SJCRH30 (cell line): ENCODE measurements at regions not wholly inside any gene's neighbourhood (a gene's known extent, or its start where the extent isn't known, plus 50 kb on each side); places are given as distances from the start of the nearest gene placed in this dataset.
"Not testable (repeated sequence)": the region's sequence is repeated elsewhere in the genome, so short reads cannot be mapped to it uniquely, and the experiment has no call there.

Experiments used
- DNase-seq, 2 experiments: peaks; one replicate each; pipeline ENCODE4 v3.0.0-alpha.2; 2015 to 2020
- H3K27ac ChIP-seq: fragments of 250-450 bp; sonication (Bioruptor Pico); 2 replicates; pipeline ENCODE4 v1.5.1; 2020; ENCODE audit warnings: mild to moderate bottlenecking, moderate library complexity
- H3K27me3 ChIP-seq: fragments of 250-450 bp; sonication (Bioruptor Pico); 2 replicates; pipeline ENCODE4 v1.5.1; 2020; ENCODE audit warnings: mild to moderate bottlenecking, moderate library complexity
- H3K36me3 ChIP-seq: fragments of 250-450 bp; sonication (Bioruptor Pico); 2 replicates; pipeline ENCODE4 v1.5.1; 2020; ENCODE audit warnings: mild to moderate bottlenecking, moderate library complexity
- H3K4me1 ChIP-seq: fragments of 250-450 bp; sonication (Bioruptor Pico); 2 replicates; pipeline ENCODE4 v1.5.1; 2020; ENCODE audit warnings: mild to moderate bottlenecking, moderate library complexity
- H3K4me3 ChIP-seq: fragments of 250-450 bp; sonication (Bioruptor Pico); 2 replicates; pipeline ENCODE4 v1.5.1; 2020; ENCODE audit warnings: mild to moderate bottlenecking, moderate library complexity
- H3K9me3 ChIP-seq: fragments of 250-450 bp; sonication (Bioruptor Pico); replicated peaks from 2 replicates; pipeline ENCODE4 v1.5.1; 2020; ENCODE audit warnings: mild to moderate bottlenecking, moderate library complexity

DNA sequence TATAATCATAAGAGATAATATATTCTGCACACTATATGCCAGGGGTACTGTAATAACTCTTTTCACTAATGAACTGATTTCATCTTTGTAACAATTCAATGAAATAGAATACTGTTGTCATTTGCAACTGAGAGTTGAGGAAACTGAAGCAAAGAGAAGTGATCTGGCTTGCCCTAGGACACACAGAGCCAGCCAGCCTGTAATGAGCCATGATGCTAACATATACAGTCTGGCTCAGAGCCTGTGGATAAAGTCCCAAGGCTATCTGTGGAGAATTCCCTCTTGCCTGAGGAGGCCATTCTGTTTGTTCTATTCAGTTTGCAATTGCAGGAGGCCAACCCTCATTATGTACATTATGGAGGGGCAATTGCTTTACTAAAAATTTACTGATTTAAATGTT lies 241.3 kb downstream of the CXCL12 start:
- Histone ChIP-seq H3K27ac (no peak overlapping the region), H3K27me3 (no peaks in the 10 kb centered on the region), H3K9me3 (no peaks in the 10 kb centered on the region), H3K36me3 (no peaks in the 10 kb centered on the region), H3K4me1 (no peaks in the 10 kb centered on the region), H3K4me3 (no peak overlapping the region)
- DNase-seq = no peak

DNA sequence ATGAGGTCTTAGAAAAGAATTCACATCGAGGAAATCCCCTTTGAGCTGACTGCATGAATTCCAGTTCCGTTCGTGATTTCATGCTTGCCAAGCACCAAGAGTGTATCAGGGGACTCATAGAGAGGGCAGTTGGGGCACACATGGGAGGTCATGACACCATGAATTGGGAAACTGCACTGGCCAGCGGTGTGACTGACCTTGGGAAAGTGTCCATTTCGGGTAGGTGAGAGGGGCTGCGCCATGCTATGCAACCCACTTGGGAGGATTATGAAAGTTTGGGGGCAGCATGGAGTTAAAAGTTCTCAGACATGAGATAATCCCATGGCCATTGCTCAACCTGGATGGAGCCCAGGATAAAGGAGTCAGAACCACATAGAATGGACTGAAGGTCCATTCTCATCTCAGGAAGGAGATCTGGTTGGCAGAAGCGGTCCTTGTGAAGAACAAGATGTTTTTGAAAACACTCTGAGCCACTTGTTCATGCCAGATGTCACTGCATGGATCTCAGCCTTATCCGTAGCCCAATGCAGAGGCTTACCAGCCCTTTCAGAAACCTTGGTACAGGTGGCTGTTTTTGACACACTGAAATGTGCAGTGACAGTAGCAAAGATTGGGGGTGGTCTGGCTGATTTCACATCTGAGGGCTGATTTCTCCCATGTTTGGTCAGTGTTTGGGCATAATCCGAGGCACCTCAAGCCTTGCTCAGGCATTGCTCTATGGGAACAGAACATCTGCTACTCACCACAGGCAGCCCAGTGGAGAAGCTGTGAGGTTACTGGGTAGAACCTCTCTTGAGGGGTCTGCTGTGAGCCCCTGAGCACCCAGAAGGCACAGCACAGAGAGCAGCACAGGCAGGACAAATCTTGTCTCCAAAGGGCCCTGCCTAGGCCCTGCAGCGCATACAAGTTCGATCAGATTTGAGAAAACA lies 252.3 kb downstream of the CXCL12 start:
- Histone ChIP-seq H3K4me1 (no peaks in the 10 kb centered on the region), H3K9me3 (no peaks in the 10 kb centered on the region), H3K4me3 (no peak overlapping the region), H3K27ac (no peak overlapping the region), H3K27me3 (no peaks in the 10 kb centered on the region), H3K36me3 (no peaks in the 10 kb centered on the region)
- DNase-seq = no peak

DNA sequence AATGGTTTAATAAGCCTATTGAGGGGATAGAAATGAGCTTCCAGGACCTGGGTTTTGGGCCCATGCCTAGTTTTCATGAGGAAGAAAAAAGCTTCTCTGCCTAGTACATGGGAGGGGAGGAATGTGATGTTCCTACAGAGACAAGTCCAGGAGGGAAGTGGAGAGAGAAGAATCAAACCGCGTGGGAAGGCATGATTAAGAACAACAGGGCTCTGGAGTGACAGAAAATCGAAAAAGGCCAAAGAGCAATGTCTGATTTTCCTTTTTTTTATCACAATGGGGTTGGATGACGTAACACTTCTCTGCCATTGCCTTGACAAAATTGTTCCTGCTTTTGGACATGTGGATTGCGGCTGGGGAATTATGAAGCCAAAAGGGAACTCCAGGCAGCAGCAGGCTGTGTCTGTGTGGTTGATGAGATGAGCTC lies 258.6 kb downstream of the CXCL12 start:
- H3K27me3 ChIP-seq = no peaks in the 10 kb centered on the region
- H3K4me3 ChIP-seq = no peak overlapping the region
- H3K36me3 ChIP-seq = no peaks in the 10 kb centered on the region
- no peaks in the 10 kb centered on the region for H3K4me1 ChIP-seq
- H3K27ac ChIP-seq = no peak overlapping the region
- no peak for DNase-seq
- no peaks in the 10 kb centered on the region for H3K9me3 ChIP-seq

DNA sequence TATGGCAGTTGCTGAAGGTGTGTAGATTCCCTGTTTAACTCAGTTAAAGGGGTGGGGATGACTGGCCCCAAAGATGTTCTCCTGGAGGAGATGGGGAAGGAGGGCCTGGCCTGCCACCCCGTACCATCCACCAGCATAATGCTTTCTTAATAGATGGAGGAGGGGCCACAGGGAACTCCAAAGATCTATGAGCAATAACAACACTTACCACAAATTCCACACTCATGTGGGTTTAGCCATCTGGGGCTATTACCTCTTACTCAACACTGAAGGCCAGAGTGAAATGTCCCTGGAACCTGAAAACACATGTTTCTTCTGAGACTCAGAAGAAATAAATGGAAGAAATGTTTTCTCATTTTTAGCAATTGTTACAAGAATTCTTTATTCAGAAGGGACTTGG lies 259.0 kb downstream of the CXCL12 start:
- H3K27ac ChIP-seq = no peak overlapping the region
- no peak overlapping the region for H3K4me3 ChIP-seq
- no peaks in the 10 kb centered on the region for H3K36me3 ChIP-seq
- H3K9me3 ChIP-seq = no peaks in the 10 kb centered on the region
- no peaks in the 10 kb centered on the region for H3K4me1 ChIP-seq
- no peaks in the 10 kb centered on the region for H3K27me3 ChIP-seq
- DNase-seq = no peak

DNA sequence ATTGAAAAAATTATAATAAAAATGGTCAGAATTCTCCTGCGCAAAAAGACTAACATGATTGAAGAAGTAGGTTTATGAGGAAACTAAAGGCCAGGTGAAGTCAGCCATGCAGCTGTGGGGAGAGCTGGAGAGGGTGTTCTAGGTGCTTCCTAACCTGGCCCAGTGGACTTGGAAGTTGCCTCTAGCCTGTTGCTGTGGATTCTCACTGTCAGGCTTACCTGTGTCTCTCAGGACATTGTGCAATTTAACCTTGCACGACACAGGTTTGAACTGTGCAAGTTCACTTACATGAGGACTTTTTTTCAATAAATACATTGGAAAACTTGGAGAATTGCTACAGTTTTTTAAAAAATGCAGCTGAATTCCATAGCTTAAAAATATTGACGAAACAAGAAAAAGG lies 266.4 kb downstream of the CXCL12 start:
- Histone ChIP-seq H3K27ac (no peak overlapping the region), H3K27me3 (no peaks in the 10 kb centered on the region)

DNA sequence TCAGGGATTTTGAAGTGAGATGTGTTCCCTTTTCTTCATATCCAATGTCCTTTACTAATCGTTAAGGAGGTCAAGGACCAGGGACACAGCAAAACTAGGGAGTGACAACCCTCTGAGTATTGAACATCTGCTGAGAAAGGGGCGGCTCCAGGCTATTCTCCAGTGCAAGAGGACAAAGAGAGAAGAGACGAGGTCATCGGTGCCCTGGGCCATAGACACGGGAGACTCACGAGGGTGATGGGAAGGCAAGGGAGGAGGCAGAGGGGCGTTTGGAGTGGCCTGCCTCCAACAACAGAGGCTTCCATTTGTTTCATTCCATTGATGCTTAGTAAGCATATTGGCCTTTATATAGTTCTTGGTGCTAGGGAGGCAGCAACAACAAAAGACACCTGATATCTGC lies 268.4 kb downstream of the CXCL12 start:
- Histone ChIP-seq H3K4me1 (no peaks in the 10 kb centered on the region), H3K27me3 (no peaks in the 10 kb centered on the region), H3K27ac (no peak overlapping the region), H3K36me3 (no peaks in the 10 kb centered on the region), H3K9me3 (no peaks in the 10 kb centered on the region), H3K4me3 (no peak overlapping the region)
- no peak for DNase-seq

More for the DNA sequence above, 266.4 kb downstream of the CXCL12 start:
- no peaks in the 10 kb centered on the region for H3K9me3 ChIP-seq
- H3K4me1 ChIP-seq = no peaks in the 10 kb centered on the region
- no peaks in the 10 kb centered on the region for H3K36me3 ChIP-seq
- no peak overlapping the region for H3K4me3 ChIP-seq
- no peak for DNase-seq

DNA sequence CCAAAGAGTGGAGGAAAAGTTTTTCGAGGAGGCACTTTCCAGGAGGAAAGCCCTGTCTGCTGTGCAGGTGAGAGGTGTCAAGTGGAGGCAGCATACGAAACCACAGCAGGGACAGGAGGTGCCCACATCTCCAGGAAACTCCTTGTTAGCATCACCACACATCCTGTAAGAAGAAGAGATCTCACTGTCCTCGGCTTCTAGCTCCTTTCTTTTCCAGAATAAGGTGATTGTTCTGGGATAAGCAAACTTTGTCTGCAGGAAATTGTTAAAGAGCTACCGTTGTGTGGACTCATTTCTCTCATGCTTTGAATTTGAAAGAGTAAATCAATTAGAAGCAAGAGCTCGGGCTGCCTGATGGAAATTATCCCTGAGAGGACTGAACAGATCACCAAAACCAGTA lies 269.4 kb downstream of the CXCL12 start:
- H3K27ac ChIP-seq = no peak overlapping the region
- no peaks in the 10 kb centered on the region for H3K9me3 ChIP-seq
- no peaks in the 10 kb centered on the region for H3K27me3 ChIP-seq

DNA sequence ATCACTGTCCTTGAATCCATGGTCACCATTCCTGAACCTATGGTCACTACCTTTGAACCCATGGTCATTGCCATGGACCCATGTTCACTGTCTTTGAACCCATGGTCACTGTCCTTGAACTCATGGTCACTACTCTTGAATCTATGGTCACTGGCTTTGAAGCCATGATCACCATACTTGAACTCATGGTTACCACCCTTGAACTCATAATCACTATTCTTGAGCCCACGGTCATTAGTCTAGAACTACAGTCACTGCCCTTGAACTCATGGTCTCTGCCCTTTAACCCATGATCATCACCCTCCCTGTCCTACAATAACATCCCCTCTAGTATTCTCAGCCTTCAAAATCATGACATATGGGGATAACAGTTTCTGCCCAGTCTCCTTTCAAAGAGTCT lies 270.5 kb downstream of the CXCL12 start:
- Histone ChIP-seq H3K4me3 (no peak overlapping the region), H3K36me3 (no peaks in the 10 kb centered on the region), H3K4me1 (no peaks in the 10 kb centered on the region), H3K27ac (no peak overlapping the region), H3K9me3 (no peaks in the 10 kb centered on the region), H3K27me3 (no peaks in the 10 kb centered on the region)
- DNase-seq = no peak

More for the DNA sequence above, 269.4 kb downstream of the CXCL12 start:
- DNase-seq = no peak
- H3K4me3 ChIP-seq = no peak overlapping the region
- H3K4me1 ChIP-seq = no peaks in the 10 kb centered on the region
- H3K36me3 ChIP-seq = no peaks in the 10 kb centered on the region

DNA sequence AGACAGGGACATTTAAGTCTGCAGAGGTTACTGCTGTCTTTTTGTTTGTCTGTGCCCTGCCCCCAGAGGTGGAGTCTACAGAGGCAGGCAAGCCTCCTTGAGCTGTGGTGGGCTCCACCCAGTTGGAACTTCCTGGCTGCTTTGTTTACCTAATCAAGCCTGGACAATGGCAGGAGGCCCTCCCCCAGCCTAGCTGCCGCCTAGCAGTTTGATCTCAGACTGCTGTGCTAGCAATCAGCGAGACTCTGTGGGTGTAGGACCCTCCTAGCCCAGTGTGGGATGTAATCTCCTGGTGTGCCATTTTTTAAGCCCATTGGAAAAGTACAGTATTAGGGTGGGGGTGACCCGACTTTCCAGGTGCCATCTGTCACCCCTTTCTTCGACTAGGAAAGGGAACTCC lies 272.6 kb downstream of the CXCL12 start:
- DNase-seq, H3K9me3 ChIP-seq, H3K27ac ChIP-seq, H3K4me3 ChIP-seq, H3K4me1 ChIP-seq, H3K36me3 ChIP-seq, H3K27me3 ChIP-seq: not testable (repeated sequence)

DNA sequence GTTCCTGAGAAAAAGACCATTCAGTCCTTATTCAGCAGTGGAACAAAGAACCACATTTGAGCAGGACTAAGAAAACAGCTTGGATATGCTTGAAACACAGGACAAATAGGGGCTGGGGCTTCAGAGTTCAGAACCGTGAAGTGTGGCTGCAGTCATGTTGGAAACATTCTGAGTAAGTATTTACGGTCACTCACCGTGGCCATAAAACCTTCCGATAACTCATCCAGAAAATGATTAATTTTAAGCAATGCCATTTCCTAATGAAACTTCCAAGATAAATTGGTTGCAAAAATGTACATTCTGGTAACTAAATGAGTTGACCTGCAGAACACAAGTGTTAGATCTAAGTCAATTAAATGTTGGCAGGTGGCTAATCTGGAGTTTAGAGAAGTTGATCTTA lies 279.2 kb downstream of the CXCL12 start:
- DNase-seq = no peak
- H3K27ac ChIP-seq = no peak overlapping the region
- H3K4me1 ChIP-seq = no peaks in the 10 kb centered on the region
- H3K27me3 ChIP-seq = no peaks in the 10 kb centered on the region
- no peaks in the 10 kb centered on the region for H3K36me3 ChIP-seq
- no peak overlapping the region for H3K4me3 ChIP-seq
- H3K9me3 ChIP-seq = no peaks in the 10 kb centered on the region

DNA sequence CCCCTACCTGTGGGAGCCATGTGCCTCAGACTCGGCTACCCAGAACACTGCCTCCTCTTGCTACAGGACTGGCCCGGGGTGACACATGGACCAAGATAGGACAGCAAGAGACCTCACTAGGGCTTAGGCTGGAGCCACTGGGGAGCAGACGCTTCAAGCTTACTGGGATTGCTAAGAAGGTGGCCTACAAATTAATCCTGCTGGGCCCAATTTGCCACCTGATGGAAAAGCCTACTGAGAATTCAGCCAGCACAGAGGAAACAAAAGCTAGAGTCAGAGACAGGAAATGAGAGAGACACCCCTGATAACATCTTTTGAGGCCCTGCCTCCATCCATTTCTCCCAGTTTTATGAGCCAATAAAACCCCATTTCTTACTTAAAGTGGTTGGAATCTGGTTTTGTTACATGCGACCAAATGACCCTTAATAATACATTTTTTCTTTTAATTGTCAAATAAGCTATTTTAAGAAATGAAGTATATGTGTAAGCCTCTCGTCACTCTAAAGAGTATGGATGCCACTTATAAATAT lies 282.1 kb downstream of the CXCL12 start:
- Histone ChIP-seq H3K9me3 (no peaks in the 10 kb centered on the region), H3K4me3 (no peak overlapping the region), H3K27me3 (no peaks in the 10 kb centered on the region), H3K4me1 (no peaks in the 10 kb centered on the region), H3K27ac (no peak overlapping the region), H3K36me3 (no peaks in the 10 kb centered on the region)
- DNase-seq = no peak

DNA sequence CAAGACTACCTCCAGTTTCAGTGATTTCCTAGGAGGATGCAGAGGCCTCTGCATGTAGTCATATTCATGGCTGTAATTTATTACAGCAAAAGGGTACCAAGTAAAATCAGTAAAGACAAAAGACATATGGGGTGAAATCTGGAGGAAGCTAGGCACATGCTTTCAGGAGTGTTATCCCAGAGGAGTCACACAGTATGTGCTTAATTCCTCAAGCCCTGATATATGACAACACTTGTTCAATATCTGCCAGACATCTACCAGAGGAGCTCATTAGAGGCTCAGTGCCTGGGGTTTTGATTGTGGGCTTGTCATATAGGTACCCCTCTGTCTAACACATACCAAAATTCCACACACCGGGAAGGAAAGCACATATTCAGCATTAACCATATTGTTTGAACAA lies 283.8 kb downstream of the CXCL12 start:
- Histone ChIP-seq H3K36me3 (no peaks in the 10 kb centered on the region), H3K4me3 (no peak overlapping the region), H3K27ac (no peak overlapping the region), H3K9me3 (no peaks in the 10 kb centered on the region), H3K27me3 (no peaks in the 10 kb centered on the region), H3K4me1 (no peaks in the 10 kb centered on the region)
- no peak for DNase-seq

DNA sequence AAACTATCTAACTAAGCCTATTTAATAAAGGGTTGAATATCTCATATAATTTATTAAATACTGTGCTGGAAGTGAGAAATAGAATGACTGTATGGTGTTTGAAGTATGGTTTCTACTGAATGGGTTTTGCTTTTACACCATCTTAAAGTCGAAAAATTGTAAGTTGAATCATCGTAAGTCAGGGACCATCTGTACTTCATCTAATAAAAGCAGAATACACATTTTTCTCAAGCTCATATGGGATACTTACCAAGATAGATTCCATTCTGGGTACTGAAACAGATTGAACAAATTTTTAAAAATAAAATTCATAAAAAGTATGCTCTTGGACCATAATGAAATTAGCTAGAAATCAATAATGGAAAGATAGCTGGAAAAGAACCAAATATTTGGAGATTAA lies 285.4 kb downstream of the CXCL12 start:
- no peak overlapping the region for H3K27ac ChIP-seq
- H3K9me3 ChIP-seq = no peaks in the 10 kb centered on the region
- H3K27me3 ChIP-seq = no peaks in the 10 kb centered on the region
- no peak for DNase-seq
- H3K4me3 ChIP-seq = no peak overlapping the region
- no peaks in the 10 kb centered on the region for H3K4me1 ChIP-seq
- H3K36me3 ChIP-seq = no peaks in the 10 kb centered on the region

DNA sequence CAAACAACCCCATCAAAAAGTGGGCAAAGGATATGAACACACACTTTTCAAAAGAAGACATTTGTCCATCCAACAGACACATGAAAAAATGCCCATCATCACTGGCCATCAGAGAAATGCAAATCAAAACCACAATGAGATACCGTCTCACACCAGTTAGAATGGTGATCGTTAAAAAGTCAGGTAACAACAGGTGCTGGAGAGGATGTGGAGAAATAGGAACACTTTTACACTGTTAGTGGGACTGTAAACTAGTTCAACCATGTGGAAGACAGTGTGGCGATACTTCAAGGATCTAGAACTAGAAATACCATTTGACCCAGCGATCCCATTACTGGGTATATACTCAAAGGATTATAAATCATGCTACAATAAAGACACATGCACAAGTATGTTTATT lies 288.7 kb downstream of the CXCL12 start:
- H3K9me3 ChIP-seq, H3K27ac ChIP-seq, H3K4me1 ChIP-seq, DNase-seq, H3K27me3 ChIP-seq, H3K36me3 ChIP-seq, H3K4me3 ChIP-seq: not testable (repeated sequence)

DNA sequence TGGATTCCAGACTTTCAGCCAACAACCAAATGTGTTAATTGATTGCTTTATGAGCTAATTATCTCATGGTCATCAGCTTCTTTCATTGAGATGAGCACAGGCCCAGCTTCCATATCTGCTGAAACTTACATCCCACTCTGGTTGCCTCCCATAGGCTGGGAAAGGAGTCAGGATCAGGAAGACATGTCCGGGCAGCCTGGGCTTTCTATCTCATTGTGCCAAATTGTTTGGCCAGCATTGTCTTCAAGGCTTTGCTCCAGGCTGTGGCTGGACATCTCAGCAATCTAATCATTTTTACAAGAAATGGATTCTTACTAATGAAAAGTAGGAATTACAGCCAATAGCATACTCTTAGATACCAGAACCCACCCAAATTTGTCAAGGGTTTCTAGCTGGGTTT lies 295.2 kb downstream of the CXCL12 start:
- no peak for DNase-seq
- H3K4me3 ChIP-seq = no peak overlapping the region
- no peaks in the 10 kb centered on the region for H3K27me3 ChIP-seq
- H3K27ac ChIP-seq = no peak overlapping the region
- no peaks in the 10 kb centered on the region for H3K36me3 ChIP-seq
- H3K9me3 ChIP-seq = no peaks in the 10 kb centered on the region
- H3K4me1 ChIP-seq = no peaks in the 10 kb centered on the region

DNA sequence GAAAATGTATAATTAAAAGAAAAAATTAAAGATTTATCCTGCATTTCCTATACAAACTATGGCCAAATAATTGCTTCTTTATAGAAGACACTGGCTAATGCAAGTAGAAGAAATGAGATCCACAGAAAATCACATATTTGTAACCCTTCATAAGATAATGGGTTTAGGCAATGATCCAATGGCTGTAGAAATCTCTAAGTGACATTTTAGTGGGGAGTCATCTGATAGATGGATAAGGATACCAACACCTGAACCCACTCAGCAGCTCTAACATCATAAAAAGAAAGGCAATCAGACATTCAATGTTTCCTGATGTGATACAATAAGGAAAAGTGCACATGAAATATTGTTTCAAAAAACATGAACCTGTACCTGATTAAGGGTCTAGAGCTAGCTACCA lies 297.5 kb downstream of the CXCL12 start:
- Histone ChIP-seq H3K4me1 (no peaks in the 10 kb centered on the region), H3K9me3 (no peaks in the 10 kb centered on the region), H3K27ac (no peak overlapping the region), H3K4me3 (no peak overlapping the region), H3K27me3 (no peaks in the 10 kb centered on the region), H3K36me3 (no peaks in the 10 kb centered on the region)
- no peak for DNase-seq
